ENCODE measurements at regions not wholly inside any gene's neighbourhood (a gene's known extent, or its start where the extent isn't known, plus 50 kb on each side); places are given as distances from the start of the nearest gene placed in this dataset.

DNA sequence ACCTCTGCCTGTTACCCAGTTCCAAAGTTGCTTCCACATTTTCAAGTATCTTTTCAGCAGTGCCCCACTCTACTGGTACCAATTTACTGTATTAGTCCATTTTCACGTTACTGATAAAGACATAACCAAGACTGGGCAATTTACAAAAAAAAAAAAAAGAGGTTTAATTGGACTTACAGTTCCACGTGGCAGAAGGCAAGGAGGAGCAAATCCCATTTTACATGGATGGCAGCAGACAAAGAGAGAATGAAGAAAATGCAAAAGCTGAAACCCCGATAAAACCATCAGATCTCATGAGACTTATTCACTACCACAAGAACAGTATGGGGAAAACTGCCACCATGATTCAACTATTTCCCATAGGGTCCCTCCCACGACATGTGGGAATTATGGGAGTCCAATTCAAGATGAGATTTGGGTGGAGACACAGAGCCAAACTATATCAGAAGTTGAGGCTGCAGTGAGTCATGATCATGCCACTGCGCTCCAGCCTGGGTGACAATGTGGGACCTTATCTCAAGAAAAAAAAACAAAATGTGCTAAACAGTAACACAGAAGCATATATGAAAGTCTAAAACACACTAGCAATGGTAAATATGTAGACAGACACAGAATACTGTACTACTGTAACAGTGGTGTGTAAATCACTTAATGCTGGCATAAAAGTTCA, 190.3 kb upstream of the ZC3H12C start:
- Histone ChIP-seq H3K27me3 (ENCODE audit: low read depth) (no peaks in the 10 kb centered on the region), H3K36me3 (replicated peaks) (no peaks in the 10 kb centered on the region), H3K9me3 (no peaks in the 10 kb centered on the region), H3K4me1 (no peaks in the 10 kb centered on the region; the same call in 1 of the 2 replicates), H3K4me3 (no peak overlapping the region)
- in situ Hi-C loops (cut with MboI; ENCODE audit: low sequenced_read_pairs) = no loop called here
- no peak for DNase-seq (ENCODE audit: low spot score in 2 of 2)

DNA sequence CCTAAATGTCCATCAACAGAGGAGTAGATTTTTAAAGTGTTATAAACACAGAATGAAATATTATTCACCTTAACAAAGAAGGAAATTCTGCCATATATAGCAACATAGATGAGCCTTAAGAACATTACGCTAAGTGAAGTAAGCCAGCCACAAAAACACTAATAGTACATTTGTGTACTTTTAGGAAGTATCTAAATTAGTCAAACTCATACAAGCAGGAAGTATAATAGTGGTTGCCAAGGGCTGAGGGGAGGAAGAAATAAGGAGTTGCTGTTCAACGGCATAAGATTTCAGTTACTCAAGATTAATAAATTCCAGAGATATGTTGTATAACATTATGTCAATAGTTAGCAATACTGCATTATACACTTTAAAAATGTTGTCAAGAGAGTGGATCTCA, 181.7 kb upstream of the ZC3H12C start:
- Histone ChIP-seq H3K36me3 (replicated peaks) (no peaks in the 10 kb centered on the region), H3K4me3 (no peak overlapping the region), H3K27me3 (ENCODE audit: low read depth) (no peaks in the 10 kb centered on the region), H3K9me3 (no peaks in the 10 kb centered on the region), H3K4me1 (no peaks in the 10 kb centered on the region)
- DNase-seq (ENCODE audit: low spot score in 2 of 2) = no peak
- in situ Hi-C loops (cut with MboI; ENCODE audit: low sequenced_read_pairs) = no loop called here

DNA sequence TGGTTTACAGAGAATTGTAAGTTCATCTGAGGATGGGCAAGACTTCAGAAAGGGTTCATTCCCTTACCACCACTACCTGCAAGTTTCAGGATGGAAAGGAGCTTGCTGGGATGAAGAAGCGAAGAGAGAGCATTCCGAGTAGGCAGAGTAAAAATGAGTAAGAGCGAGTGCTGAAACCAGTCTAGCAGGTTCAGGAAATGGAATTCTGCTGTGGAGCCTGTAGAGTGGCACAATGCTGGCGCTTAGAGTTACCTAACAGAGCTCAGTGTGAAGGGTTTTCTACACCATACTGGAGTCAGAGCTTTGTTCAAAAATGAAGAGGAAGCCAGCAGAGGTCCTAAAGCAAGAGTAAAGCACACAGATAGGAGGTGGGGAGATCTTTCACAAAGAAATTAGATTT, 179.2 kb upstream of the ZC3H12C start:
- DNase-seq (ENCODE audit: low spot score in 2 of 2) = no peak

DNA sequence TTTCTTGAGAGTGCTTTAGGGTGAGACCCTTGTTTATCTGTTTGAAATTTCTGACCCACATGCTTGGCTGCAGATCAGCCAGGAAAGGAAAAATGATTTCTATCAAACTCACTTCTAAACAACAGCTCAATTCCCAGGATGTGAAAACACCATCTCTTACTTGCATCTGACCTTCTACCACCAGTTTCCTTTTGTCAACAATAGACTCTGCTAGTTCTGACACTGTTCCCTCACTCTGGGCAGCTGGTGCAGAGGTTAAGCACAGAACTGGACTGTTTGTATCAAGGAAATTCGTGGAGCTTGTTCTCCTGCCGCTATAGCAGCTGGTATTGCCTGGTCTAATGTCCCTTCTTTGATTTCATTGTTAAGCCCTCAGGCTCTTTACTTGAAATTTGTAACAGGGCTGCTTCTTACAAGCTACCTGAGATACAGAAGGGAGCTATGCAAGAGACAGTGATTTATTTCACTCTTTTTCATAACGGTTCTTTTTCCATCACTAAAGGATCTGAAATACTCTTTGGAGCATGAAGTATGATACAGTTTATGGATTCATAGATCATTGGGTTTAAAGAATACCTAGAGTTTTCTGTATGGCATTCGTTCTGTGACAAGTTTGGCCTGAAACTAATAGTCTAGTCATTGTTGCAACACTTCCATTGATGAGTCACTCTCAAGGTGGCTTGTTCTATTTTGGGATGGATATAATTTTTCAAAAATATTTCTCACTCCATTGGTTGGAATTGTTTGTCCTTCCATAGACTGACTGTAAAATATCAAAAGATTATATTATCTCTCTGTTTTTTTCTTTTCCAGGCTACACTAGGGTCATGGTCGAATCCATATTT, 178.2 kb upstream of the ZC3H12C start:
- in situ Hi-C loops (cut with MboI; ENCODE audit: low sequenced_read_pairs) = no loop called here
- H3K36me3 ChIP-seq (replicated peaks) = no peaks in the 10 kb centered on the region
- H3K4me1 ChIP-seq = no peaks in the 10 kb centered on the region
- H3K9me3 ChIP-seq = no peaks in the 10 kb centered on the region
- H3K4me3 ChIP-seq = no peak overlapping the region
- no peaks in the 10 kb centered on the region for H3K27me3 ChIP-seq (ENCODE audit: low read depth)
- DNase-seq (ENCODE audit: low spot score in 2 of 2) = no peak

More for the DNA sequence above, 179.2 kb upstream of the ZC3H12C start:
- in situ Hi-C loops (cut with MboI; ENCODE audit: low sequenced_read_pairs) = no loop called here
- no peaks in the 10 kb centered on the region for H3K4me1 ChIP-seq
- H3K9me3 ChIP-seq = no peaks in the 10 kb centered on the region
- H3K27me3 ChIP-seq (ENCODE audit: low read depth) = no peaks in the 10 kb centered on the region
- H3K36me3 ChIP-seq (replicated peaks) = no peaks in the 10 kb centered on the region
- no peak overlapping the region for H3K4me3 ChIP-seq

DNA sequence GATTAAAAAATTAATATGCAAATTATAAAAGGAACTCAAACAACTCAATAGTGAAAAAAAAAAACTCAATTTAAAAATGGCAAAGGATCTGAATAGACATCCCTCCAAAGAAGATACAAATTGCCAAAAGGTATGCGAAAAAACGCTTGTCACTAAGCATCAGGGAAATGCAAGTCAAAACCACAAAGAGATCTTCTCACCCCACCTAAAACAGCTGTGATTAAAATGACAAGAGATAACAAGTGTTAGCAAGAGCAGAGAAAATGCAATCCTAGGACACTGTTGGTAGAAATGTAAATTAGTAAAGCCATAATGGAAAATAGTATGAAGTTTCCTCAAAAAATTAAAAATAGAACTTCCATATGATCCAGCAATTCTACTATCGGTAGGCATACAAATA, 166.3 kb upstream of the ZC3H12C start:
- DNase-seq (ENCODE audit: low spot score in 2 of 2) = no peak
- H3K36me3 ChIP-seq (replicated peaks) = no peaks in the 10 kb centered on the region
- no peak overlapping the region for H3K4me3 ChIP-seq
- in situ Hi-C loops (cut with MboI; ENCODE audit: low sequenced_read_pairs) = no loop called here
- no peaks in the 10 kb centered on the region for H3K4me1 ChIP-seq
- no peaks in the 10 kb centered on the region; the same call in 1 of the 2 replicates for H3K27me3 ChIP-seq (ENCODE audit: low read depth)
- H3K9me3 ChIP-seq = no peaks in the 10 kb centered on the region

DNA sequence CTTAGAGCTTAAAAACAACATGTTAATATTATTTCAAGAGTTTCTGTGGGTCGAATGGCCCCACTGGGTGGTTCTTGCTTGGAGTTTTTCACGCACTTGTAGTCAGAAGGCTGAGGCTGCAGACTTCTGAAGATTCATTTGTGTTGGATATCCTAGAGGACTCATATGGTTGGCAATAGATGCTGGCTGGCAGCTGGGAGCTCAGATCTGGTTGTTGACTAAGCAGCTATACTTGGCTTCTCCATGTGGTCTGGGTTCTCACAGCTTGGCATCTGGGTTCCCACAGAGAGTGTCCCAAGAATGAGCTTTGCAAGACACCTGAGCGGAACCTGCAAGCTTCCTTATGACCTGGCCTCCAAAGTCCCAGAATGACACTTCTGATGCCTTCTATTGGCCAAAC, 163.9 kb upstream of the ZC3H12C start:
- in situ Hi-C loops (cut with MboI; ENCODE audit: low sequenced_read_pairs) = no loop called here
- Histone ChIP-seq H3K4me3 (no peak overlapping the region), H3K9me3 (no peaks in the 10 kb centered on the region), H3K36me3 (replicated peaks) (no peaks in the 10 kb centered on the region), H3K4me1 (no peaks in the 10 kb centered on the region), H3K27me3 (ENCODE audit: low read depth) (peaks cover 4% of the 10 kb centered on the region)
- no peak for DNase-seq (ENCODE audit: low spot score in 2 of 2)

DNA sequence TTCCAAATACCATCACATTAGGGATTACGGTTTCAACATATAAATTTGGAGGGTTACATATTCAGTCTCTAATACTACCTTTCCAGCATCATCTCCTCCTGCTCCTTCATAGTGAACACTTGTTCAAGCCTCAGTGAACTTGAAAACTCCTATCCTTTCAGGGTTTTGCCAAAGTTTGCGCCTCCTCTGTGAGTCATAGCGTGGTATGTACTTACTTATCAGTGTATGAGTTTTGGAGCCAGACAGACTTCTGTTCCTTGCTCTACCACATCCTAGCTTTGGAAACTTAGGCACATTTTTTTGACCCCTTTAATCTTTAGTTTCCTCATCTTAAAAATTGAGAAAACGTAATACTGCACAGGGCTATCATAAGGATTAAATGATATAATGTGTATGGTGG, 160.1 kb upstream of the ZC3H12C start:
- H3K4me3 ChIP-seq = no peak overlapping the region

DNA sequence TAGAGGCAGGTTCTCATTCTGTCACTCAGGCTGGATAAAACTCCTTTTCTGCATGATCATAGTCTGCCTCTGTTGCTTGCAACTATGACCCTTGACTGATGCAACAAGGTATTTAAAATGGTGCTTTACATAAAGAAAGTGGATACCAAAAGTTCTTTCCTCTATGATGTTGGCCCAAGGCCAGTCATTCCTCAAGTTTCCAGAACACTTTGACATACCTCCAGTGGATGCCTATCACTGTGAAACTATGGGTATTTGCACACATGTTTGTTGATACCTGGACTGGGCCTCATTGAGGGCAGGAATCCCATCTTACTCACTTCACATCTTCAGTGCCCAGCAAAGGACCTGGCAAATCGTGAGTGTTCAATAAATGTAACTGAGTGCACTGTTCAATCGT, 159.0 kb upstream of the ZC3H12C start:
- H3K9me3 ChIP-seq = no peaks in the 10 kb centered on the region
- in situ Hi-C loops (cut with MboI; ENCODE audit: low sequenced_read_pairs) = no loop called here
- H3K27me3 ChIP-seq (ENCODE audit: low read depth) = peaks cover 13% of the 10 kb centered on the region
- H3K36me3 ChIP-seq (replicated peaks) = no peaks in the 10 kb centered on the region
- H3K4me1 ChIP-seq = no peaks in the 10 kb centered on the region
- no peak for DNase-seq (ENCODE audit: low spot score in 2 of 2)
- H3K4me3 ChIP-seq = no peak overlapping the region

More for the DNA sequence above, 160.1 kb upstream of the ZC3H12C start:
- no peaks in the 10 kb centered on the region for H3K9me3 ChIP-seq
- H3K36me3 ChIP-seq (replicated peaks) = no peaks in the 10 kb centered on the region
- H3K27me3 ChIP-seq (ENCODE audit: low read depth) = peaks cover 13% of the 10 kb centered on the region
- no peak for DNase-seq (ENCODE audit: low spot score in 2 of 2)
- in situ Hi-C loops (cut with MboI; ENCODE audit: low sequenced_read_pairs) = no loop called here
- no peaks in the 10 kb centered on the region for H3K4me1 ChIP-seq

DNA sequence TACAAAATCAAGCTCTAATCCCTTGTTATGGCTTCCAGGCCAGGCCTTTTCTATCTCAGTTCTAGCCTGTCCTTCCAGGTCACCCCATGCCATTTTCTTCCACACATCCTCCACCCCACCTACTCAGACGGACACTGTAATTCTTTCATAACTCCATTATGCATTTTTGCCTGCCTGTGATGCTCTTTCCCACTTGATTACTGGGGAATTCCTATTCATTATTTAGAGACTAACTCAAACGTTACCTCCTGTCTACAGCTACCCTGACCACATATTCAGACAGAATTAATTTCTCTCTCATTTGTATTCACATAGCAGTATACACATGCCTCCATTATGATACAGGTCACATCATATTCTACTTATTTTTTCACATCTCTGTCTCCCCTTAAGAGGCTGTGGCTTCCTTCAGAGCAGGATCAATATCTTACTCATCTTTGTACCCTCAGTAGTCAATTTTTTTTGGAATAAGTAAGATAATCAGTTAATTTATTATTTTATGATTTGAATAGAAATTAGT, 156.5 kb upstream of the ZC3H12C start:
- in situ Hi-C loops (cut with MboI; ENCODE audit: low sequenced_read_pairs) = no loop called here
- Histone ChIP-seq H3K4me3 (no peak overlapping the region), H3K27me3 (ENCODE audit: low read depth) (peaks cover 18% of the 10 kb centered on the region; the same call in 1 of the 2 replicates), H3K36me3 (replicated peaks) (no peaks in the 10 kb centered on the region), H3K9me3 (no peaks in the 10 kb centered on the region), H3K4me1 (no peaks in the 10 kb centered on the region)
- no peak for DNase-seq (ENCODE audit: low spot score in 2 of 2)

DNA sequence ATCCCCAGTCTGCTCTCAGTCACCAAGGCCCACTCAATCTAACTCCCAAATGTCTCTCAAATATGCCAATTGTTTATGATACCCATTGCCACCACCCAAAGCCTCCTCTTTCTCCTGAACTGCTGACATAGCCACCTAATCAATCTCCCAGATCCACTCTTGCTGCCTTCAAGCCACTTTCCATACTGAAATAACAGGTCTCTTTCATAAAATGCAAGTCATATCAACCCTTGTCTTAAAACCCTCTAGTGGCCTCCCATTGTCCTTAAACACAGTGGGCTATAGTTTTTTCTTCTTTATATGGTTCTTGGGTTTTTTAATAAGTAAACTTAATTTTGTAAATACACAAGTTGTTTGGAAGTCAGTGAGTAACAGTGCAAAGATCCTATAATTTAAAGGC, 155.2 kb upstream of the ZC3H12C start:
- H3K4me3 ChIP-seq = no peak overlapping the region
- peaks cover 16% of the 10 kb centered on the region; the same call in 1 of the 2 replicates for H3K27me3 ChIP-seq (ENCODE audit: low read depth)
- no peaks in the 10 kb centered on the region for H3K36me3 ChIP-seq (replicated peaks)
- no peaks in the 10 kb centered on the region for H3K9me3 ChIP-seq
- H3K4me1 ChIP-seq = no peaks in the 10 kb centered on the region
- DNase-seq (ENCODE audit: low spot score in 2 of 2) = no peak
- in situ Hi-C loops (cut with MboI; ENCODE audit: low sequenced_read_pairs) = no loop called here

DNA sequence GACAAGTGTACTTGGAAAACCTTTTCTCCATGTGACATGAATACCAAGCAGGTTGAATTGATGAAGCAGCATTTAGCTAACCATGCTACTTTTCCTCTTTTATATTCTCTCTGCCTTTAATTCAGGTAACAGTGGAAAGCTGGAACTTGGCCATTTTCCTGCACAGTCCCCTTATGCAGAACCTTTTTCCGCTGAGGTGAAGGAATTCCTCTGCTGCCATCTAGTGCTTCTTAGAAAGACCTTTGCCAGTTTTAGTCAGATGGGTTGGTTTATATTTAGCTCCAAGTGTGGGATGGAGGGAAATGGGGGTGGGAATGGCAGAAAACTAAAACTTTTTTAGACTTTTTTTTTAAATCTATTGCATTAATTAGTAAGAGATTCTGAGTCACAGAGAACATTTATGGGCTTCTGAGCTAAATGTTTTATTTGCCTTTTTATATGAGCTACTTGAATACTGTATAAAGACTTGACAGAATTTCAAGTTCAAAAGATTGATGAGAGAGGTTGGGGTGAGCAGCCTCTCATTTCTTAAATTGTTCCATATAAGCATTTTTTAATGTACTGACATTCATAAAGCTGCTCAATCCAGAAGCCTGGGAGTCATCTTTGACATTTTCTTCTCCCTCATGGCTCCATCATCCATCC, 153.9 kb upstream of the ZC3H12C start:
- Histone ChIP-seq H3K4me1 (no peaks in the 10 kb centered on the region), H3K36me3 (replicated peaks) (no peaks in the 10 kb centered on the region), H3K4me3 (no peak overlapping the region), H3K27me3 (ENCODE audit: low read depth) (peaks cover 21% of the 10 kb centered on the region), H3K9me3 (no peaks in the 10 kb centered on the region)
- in situ Hi-C loops (cut with MboI; ENCODE audit: low sequenced_read_pairs) = no loop called here
- DNase-seq (ENCODE audit: low spot score in 2 of 2) = peak; percentile 35 to 62

DNA sequence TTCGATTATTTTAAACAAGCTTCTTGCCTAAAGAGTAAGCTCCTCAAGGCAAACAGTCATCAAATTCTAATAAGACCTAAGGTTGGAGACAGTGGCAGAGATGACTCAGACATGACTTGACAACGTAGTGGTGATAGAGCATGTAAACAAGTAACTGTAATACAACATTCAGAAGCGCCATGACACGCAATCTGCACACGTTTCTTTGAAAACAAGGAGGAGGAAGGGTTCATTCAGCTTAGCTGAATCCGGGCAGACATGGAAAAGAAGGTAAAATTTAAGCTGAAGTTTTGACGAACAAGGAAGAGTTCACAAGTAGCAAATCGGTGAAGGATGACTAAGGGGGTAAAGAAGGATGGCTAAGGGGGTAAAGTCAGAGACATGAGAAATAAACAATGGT, 152.4 kb upstream of the ZC3H12C start:
- DNase-seq (ENCODE audit: low spot score in 2 of 2) = no peak
- no peaks in the 10 kb centered on the region for H3K36me3 ChIP-seq (replicated peaks)
- H3K27me3 ChIP-seq (ENCODE audit: low read depth) = peaks cover 16% of the 10 kb centered on the region
- in situ Hi-C loops (cut with MboI; ENCODE audit: low sequenced_read_pairs) = no loop called here
- no peaks in the 10 kb centered on the region for H3K4me1 ChIP-seq
- H3K4me3 ChIP-seq = no peak overlapping the region
- H3K9me3 ChIP-seq = no peaks in the 10 kb centered on the region

DNA sequence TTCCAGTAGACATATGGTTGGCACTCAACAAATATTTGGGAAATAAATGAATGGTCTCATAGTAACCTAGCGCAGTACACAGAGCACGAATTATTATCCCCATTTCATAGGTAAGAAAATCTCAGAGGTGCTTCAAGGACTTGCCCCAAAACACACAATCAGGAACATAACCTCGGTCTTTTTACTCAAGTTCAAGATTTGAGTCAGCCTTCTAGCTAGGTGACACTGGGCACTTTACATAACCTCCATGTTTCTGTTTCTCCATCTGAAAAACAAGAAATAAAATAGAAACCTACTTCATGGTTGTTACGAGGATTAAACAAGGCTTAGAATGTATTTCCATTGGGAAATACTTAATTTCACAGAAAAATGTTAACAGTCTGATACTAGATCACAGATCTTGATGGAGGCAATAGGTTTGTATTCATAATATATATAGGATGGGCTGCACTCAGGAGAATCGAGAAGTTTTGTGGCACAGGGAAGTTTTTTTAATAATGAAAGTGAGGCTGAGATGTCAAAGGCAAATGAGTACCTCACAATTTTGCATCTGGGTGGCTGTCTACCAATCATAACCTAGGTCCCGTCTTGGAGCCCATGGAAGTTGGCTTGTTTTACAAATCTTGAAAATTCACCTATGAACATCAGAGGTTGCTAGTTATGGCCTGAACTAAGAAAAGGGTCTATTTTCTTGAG, 147.4 kb upstream of the ZC3H12C start:
- Histone ChIP-seq H3K27me3 (ENCODE audit: low read depth) (peaks cover 12% of the 10 kb centered on the region), H3K9me3 (no peaks in the 10 kb centered on the region), H3K4me3 (no peak overlapping the region), H3K36me3 (replicated peaks) (no peaks in the 10 kb centered on the region), H3K4me1 (no peaks in the 10 kb centered on the region)
- no peak for DNase-seq (ENCODE audit: low spot score in 2 of 2)
- in situ Hi-C loops (cut with MboI; ENCODE audit: low sequenced_read_pairs) = no loop called here

All from HAP-1 (cell line).